ENCODE measurements at regions not wholly inside any gene's neighbourhood (a gene's known extent, or its start where the extent isn't known, plus 50 kb on each side); places are given as distances from the start of the nearest gene placed in this dataset.

DNA sequence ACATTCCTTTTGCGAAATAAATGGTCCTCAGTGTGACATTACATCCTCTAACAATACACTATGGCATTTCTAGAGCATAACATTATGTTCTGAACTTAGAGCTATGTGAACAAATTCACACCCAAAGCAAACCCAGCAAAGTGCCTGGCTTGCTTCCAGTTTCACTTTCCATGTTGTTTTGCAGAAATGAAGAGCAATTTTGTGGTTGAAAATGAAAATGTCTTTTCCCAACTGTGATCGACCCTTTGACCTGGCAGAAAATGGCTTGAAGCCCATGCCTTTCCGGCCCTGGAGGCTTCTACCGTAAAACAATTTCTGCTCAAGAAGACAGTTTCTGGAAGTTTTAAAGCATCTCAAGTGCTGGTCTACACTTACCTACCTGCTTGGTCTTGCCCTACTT, 344.7 kb upstream of the RGMB start:
- TF ChIP-seq, protein P1, sequence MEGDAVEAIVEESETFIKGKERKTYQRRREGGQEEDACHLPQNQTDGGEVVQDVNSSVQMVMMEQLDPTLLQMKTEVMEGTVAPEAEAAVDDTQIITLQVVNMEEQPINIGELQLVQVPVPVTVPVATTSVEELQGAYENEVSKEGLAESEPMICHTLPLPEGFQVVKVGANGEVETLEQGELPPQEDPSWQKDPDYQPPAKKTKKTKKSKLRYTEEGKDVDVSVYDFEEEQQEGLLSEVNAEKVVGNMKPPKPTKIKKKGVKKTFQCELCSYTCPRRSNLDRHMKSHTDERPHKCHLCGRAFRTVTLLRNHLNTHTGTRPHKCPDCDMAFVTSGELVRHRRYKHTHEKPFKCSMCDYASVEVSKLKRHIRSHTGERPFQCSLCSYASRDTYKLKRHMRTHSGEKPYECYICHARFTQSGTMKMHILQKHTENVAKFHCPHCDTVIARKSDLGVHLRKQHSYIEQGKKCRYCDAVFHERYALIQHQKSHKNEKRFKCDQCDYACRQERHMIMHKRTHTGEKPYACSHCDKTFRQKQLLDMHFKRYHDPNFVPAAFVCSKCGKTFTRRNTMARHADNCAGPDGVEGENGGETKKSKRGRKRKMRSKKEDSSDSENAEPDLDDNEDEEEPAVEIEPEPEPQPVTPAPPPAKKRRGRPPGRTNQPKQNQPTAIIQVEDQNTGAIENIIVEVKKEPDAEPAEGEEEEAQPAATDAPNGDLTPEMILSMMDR (conservative IDR thresholded peaks at IDR 0.05; ENCODE audit: low read depth, low read length) = no peak
- TF ChIP-seq EZH2 (IDR thresholded peaks at IDR 0.05; ENCODE audit: borderline replicate concordance, low read depth, low read length, poor library complexity, severe bottlenecking) = no peak
